PC-9 (cell line): ENCODE measurements at regions not wholly inside any gene's neighbourhood (a gene's known extent, or its start where the extent isn't known, plus 50 kb on each side); places are given as distances from the start of the nearest gene placed in this dataset.

Source experiments
- BruUV-seq: library from RNA; stranded (reverse); fragments of 400-500 nt; replicated peaks from 2 replicates; lab custom pipeline; 2021; lab: Mats Ljungman, UMichigan
- CTCF ChIA-PET: fragments of 300-600 bp; sonication (Branson Sonifier 250); formaldehyde crosslinking; loops from one replicate; lab custom pipeline; 2022; ENCODE audit warnings: antibody characterized with exemption; lab: Charles Lee
- POLR2A ChIA-PET: fragments of 300-600 bp; sonication (Branson Sonifier 250); formaldehyde crosslinking; loops from one replicate; lab custom pipeline; 2022; ENCODE audit warnings: antibody characterized with exemption; ENCODE audit not compliant: unreplicated experiment; lab: Charles Lee
- DNase-seq, 2 experiments: peaks; one replicate each; pipeline versions ENCODE4 v3.0.0 to v3.0.0-alpha.2; 2015 to 2022; ENCODE audit warnings: mixed read lengths in 1 of 2
- H2AFZ ChIP-seq: fragments of 200-600 bp; sonication (generic); 2 replicates; pipeline ENCODE4 v1.8.1; 2017; ENCODE audit warnings: antibody characterized with exemption
- H3F3A ChIP-seq: fragments of 200-600 bp; sonication (generic); 2 replicates; pipeline ENCODE4 v1.8.1; 2017; ENCODE audit warnings: antibody characterized with exemption, mild to moderate bottlenecking, low read depth; ENCODE audit not compliant: insufficient read depth
- H3K27ac ChIP-seq: fragments of 200-600 bp; sonication (generic); 2 replicates; pipeline ENCODE4 v1.6.1; 2016; ENCODE audit warnings: mixed run types
- H3K27me3 ChIP-seq: fragments of 200-600 bp; sonication (generic); 2 replicates; pipeline ENCODE4 v1.6.1; 2016; ENCODE audit warnings: low read depth, mixed run types; ENCODE audit not compliant: insufficient read depth
- H3K36me3 ChIP-seq: fragments of 200-600 bp; sonication (generic); 2 replicates; pipeline ENCODE4 v1.6.1; 2016; ENCODE audit warnings: low read depth, mixed run types
- H3K4me1 ChIP-seq: fragments of 200-600 bp; sonication (generic); replicated peaks from 2 replicates; pipeline ENCODE4 v1.6.1; 2016; ENCODE audit warnings: mixed run types; ENCODE audit not compliant: insufficient read depth
- H3K4me2 ChIP-seq: fragments of 200-600 bp; sonication (generic); 2 replicates; pipeline ENCODE4 v1.6.1; 2017; ENCODE audit warnings: mixed run types
- H3K4me3 ChIP-seq: fragments of 200-600 bp; sonication (generic); 2 replicates; pipeline ENCODE4 v1.6.1; 2016; ENCODE audit warnings: mixed run types
- H3K79me2 ChIP-seq: fragments of 200-600 bp; sonication (generic); 2 replicates; pipeline ENCODE4 v1.6.1; 2017; ENCODE audit warnings: low read depth, mixed run types
- H3K9me2 ChIP-seq: fragments of 200-600 bp; sonication (generic); 2 replicates; pipeline ENCODE4 v1.8.1; 2017; ENCODE audit warnings: mild to moderate bottlenecking; ENCODE audit not compliant: insufficient read depth
- H3K9me3 ChIP-seq: fragments of 200-600 bp; sonication (generic); 2 replicates; pipeline ENCODE4 v1.8.1; 2016; ENCODE audit warnings: low read depth; ENCODE audit not compliant: insufficient read depth
- H4K20me1 ChIP-seq: fragments of 200-600 bp; sonication (generic); 2 replicates; pipeline ENCODE4 v1.8.1; 2017; ENCODE audit not compliant: insufficient read depth
- EZH2 ChIP-seq: fragments of 200-600 bp; sonication (generic); IDR thresholded peaks from 2 replicates; pipeline ENCODE4 v1.8.0; 2017; ENCODE audit warnings: antibody characterized with exemption, low read depth
- intact Hi-C: fragments of 100-400 bp; cut with micrococcal nuclease; formaldehyde crosslinking; loops from one replicate; pipeline ENCODE4 v1.10.0; 2022; ENCODE audit not compliant: unreplicated experiment
- TF ChIP-seq, protein P1 (sequence below): fragments of 200-600 bp; sonication (generic); conservative IDR thresholded peaks from 2 replicates; pipeline ENCODE4 v1.6.1; 2017; ENCODE audit warnings: mixed run types, antibody characterized with exemption, mild to moderate bottlenecking, moderate library complexity

DNA sequence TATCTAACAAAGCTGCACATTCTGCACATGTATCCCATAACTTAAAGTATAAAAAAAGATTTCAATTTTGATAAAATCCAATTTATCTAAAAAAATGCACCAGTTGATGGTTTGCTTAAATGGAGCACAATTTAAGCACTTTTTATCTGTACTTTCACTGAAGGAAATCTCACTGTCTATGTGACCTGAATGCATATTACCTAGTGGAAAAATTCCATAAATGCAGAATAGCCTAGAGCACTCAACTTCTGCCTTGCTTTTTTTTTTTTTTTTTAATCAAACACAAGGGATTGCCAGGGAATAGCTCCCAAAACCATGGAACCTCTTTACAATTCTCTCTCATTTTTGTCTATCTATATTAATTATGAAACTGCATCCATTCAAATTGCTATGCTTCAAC lies 80.4 kb downstream of the RFPL4B start:
- H3K36me3 ChIP-seq, result no peaks in the 10 kb centered on the region
- no peak overlapping the region for H3K4me2 ChIP-seq
- H3K4me1 ChIP-seq, result no peaks in the 10 kb centered on the region
- no peaks in the 10 kb centered on the region for H3F3A ChIP-seq
- no peaks in the 10 kb centered on the region for H3K27me3 ChIP-seq
- H4K20me1 ChIP-seq, result no peaks in the 10 kb centered on the region
- no peaks in the 10 kb centered on the region; the same call in 1 of the 2 replicates for H3K9me3 ChIP-seq
- no peaks in the 10 kb centered on the region; the same call in 1 of the 2 replicates for H3K9me2 ChIP-seq
- intact Hi-C loops, result no loop called here
- no peak overlapping the region for H3K27ac ChIP-seq
- ChIA-PET POLR2A (no interaction called here), CTCF (no interaction called here)
- no peaks in the 10 kb centered on the region for H3K79me2 ChIP-seq
- DNase-seq, result no peak
- TF ChIP-seq, protein P1, sequence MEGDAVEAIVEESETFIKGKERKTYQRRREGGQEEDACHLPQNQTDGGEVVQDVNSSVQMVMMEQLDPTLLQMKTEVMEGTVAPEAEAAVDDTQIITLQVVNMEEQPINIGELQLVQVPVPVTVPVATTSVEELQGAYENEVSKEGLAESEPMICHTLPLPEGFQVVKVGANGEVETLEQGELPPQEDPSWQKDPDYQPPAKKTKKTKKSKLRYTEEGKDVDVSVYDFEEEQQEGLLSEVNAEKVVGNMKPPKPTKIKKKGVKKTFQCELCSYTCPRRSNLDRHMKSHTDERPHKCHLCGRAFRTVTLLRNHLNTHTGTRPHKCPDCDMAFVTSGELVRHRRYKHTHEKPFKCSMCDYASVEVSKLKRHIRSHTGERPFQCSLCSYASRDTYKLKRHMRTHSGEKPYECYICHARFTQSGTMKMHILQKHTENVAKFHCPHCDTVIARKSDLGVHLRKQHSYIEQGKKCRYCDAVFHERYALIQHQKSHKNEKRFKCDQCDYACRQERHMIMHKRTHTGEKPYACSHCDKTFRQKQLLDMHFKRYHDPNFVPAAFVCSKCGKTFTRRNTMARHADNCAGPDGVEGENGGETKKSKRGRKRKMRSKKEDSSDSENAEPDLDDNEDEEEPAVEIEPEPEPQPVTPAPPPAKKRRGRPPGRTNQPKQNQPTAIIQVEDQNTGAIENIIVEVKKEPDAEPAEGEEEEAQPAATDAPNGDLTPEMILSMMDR, result no peak
- TF ChIP-seq EZH2, result no peak
- no peak overlapping the region for H2AFZ ChIP-seq
- BruUV-seq, result no TSS peak
- no peak overlapping the region for H3K4me3 ChIP-seq

DNA sequence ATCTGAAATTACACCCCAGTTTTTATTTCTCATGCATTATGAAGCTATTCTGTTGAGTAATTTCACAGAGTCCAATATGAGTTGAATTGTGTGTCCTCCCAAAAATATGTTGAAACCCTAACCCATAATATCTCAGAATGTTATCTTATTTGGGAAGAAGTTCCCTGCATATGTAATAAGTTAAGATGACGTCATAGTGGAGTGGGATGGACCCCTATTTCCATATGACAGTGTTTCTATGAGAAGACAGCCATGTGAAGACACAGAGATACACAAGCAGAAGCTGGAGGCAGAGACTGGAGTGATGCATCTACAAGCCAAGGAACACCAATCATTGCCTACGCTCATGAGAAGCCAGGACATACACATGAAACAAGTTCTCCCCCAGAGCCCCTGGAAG lies 81.3 kb downstream of the RFPL4B start:
- Histone ChIP-seq H3K4me1 (no peaks in the 10 kb centered on the region), H2AFZ (no peak overlapping the region), H3K9me3 (no peaks in the 10 kb centered on the region; the same call in 1 of the 2 replicates), H3K79me2 (no peaks in the 10 kb centered on the region), H3K9me2 (no peaks in the 10 kb centered on the region; the same call in 1 of the 2 replicates), H4K20me1 (no peaks in the 10 kb centered on the region), H3K27me3 (no peaks in the 10 kb centered on the region), H3F3A (no peaks in the 10 kb centered on the region), H3K36me3 (no peaks in the 10 kb centered on the region), H3K4me2 (no peak overlapping the region), H3K4me3 (no peak overlapping the region), H3K27ac (no peak overlapping the region)
- intact Hi-C loops, result no loop called here
- POLR2A ChIA-PET, result no interaction called here
- CTCF ChIA-PET, result no interaction called here
- no TSS peak for BruUV-seq
- no peak for TF ChIP-seq EZH2
- TF ChIP-seq, protein P1, result no peak
- no peak for DNase-seq

DNA sequence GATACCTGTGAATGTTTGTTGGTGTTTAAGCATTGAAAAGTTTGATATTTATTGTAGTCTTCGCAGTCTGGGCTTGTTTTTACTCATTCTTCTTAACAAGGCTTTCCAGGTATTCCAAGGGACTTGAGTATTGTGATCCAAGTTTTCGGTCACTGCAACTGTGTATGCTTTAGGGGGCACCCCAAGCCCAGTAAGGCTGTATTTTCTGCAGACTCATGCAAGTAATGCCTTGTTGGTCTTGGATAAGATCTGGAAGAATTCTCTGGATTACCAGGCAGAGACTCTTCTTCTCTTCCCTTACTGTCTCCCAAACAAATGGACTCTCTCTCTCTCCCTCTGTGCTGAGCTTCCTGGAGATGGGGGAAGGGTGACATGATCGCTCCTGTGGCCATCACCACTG lies 82.1 kb downstream of the RFPL4B start:
- H3F3A ChIP-seq, result no peaks in the 10 kb centered on the region
- H3K4me1 ChIP-seq, result no peaks in the 10 kb centered on the region
- no peak overlapping the region for H3K27ac ChIP-seq
- H3K36me3 ChIP-seq, result no peaks in the 10 kb centered on the region
- ChIA-PET CTCF (no interaction called here), POLR2A (no interaction called here)
- TF ChIP-seq, protein P1, result no peak; the same call in 1 of the 2 replicates
- no peak for TF ChIP-seq EZH2
- BruUV-seq, result no TSS peak
- no peak overlapping the region for H3K4me3 ChIP-seq
- no peaks in the 10 kb centered on the region; the same call in 1 of the 2 replicates for H3K9me2 ChIP-seq
- H3K4me2 ChIP-seq, result no peak overlapping the region
- H3K79me2 ChIP-seq, result no peaks in the 10 kb centered on the region
- H2AFZ ChIP-seq, result no peak overlapping the region; the same call in 1 of the 2 replicates
- DNase-seq, result no peak
- intact Hi-C loops, result no loop called here
- H4K20me1 ChIP-seq, result no peaks in the 10 kb centered on the region
- no peaks in the 10 kb centered on the region; the same call in 1 of the 2 replicates for H3K9me3 ChIP-seq
- H3K27me3 ChIP-seq, result no peaks in the 10 kb centered on the region
